ENCODE measurements at regions not wholly inside any gene's neighbourhood (a gene's known extent, or its start where the extent isn't known, plus 50 kb on each side); places are given as distances from the start of the nearest gene placed in this dataset.

DNA sequence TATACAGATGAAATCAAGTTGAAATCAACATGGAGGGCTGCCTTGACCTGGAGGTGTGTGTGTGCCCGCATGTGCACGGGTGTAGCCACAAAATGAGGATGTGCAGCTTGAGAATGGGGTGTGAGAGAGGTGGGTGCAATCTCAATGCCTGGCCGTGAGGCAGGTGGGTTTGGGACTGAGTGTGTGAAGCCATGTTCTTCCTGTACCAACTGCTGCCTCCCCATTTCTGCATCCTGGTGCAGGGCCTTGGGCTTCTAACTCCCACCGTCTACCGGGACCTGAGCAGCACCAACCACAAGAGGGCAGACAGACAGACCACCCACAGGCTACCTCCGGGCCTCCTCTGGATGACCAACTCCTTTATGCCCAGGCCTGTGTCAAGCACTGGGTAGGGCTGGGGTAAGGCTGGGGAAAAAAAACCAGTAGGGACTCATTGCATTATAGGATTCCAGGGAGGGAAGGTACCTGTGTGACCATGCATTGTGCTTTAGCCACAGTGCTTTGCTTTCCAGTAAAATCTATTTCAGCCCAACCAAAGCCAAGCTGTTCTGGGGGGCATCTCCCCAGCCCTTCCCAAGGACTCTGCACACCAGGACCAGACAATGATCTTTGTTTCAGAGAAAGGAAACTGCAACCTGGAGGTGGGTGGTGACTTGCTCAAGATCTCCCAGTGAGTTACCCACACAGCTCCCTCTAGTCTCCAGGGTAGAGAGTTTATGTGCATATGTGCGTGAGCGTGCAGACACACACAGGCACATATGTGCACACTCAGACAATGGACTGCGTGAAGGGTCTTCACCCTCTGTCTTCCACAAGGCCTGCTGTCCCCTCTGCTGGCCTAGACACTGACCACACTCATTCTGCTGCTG is 162.2 kb upstream of the TLE3 start:
- no peaks in the 10 kb centered on the region for H3K36me3 ChIP-seq
- H3K27ac ChIP-seq = no peak overlapping the region
- no peak overlapping the region for H3K4me3 ChIP-seq
- H3K27me3 ChIP-seq = no peaks in the 10 kb centered on the region
- no peak for TF ChIP-seq POLR2A (IDR thresholded peaks at IDR 0.05)
- TF ChIP-seq CTCF (IDR thresholded peaks at IDR 0.05) = peak in 1 of 4 experiments; percentile 12
- no peak for DNase-seq
- intact Hi-C loops (cut with DNase I; ENCODE audit: low total_unique reads) = no loop called here
- no peaks in the 10 kb centered on the region for H3K9me3 ChIP-seq
- H3K4me1 ChIP-seq = peaks cover 7% of the 10 kb centered on the region in 2 donors

DNA sequence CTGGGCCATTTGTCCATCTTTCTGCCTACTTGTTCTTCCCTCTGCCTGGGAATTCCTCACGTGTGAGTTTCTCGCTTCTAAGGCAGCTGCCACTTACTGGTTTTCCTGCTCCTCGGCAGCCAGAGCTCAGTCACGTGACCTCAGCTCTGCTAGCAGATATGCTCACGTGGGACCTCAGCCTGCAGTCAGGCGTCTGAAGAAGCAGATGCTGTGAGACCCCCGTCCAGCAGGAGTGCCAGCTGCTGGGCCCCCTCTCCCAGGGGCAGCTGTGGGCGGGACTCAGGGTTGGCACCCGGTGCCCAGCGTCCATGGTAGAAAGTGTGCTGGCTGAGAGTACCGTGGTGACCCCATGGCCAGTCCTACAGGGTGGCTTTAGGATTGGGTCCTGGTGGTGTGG is 161.3 kb upstream of the TLE3 start:
- no peaks in the 10 kb centered on the region for H3K9me3 ChIP-seq
- DNase-seq = peak in 1 of 2 donors; percentile 65
- no peak overlapping the region for H3K4me3 ChIP-seq
- no peaks in the 10 kb centered on the region for H3K27me3 ChIP-seq
- no peak overlapping the region for H3K27ac ChIP-seq
- intact Hi-C loops (cut with DNase I; ENCODE audit: low total_unique reads) = no loop called here
- no peaks in the 10 kb centered on the region for H3K36me3 ChIP-seq
- H3K4me1 ChIP-seq = no peaks in the 10 kb centered on the region
- TF ChIP-seq POLR2A (IDR thresholded peaks at IDR 0.05) = no peak
- no peak for TF ChIP-seq CTCF (IDR thresholded peaks at IDR 0.05)

- intact Hi-C loops (cut with DNase I; ENCODE audit: low total_unique reads) = no loop called here
- Histone ChIP-seq H3K27ac (no peak overlapping the region), H3K9me3 (no peaks in the 10 kb centered on the region), H3K36me3 (no peaks in the 10 kb centered on the region), H3K27me3 (no peaks in the 10 kb centered on the region), H3K4me1 (no peaks in the 10 kb centered on the region), H3K4me3 (no peak overlapping the region)
- TF ChIP-seq CTCF (IDR thresholded peaks at IDR 0.05) (no peak), POLR2A (IDR thresholded peaks at IDR 0.05) (no peak)
- no peak for DNase-seq
Observed at GRCh38 chr15:70258369-70259027, 160.8 kb upstream of the TLE3 start.

GRCh38 chr15:70257573-70258248 is 160.0 kb upstream of the TLE3 start:
- no peak for DNase-seq
- Histone ChIP-seq H3K36me3 (no peaks in the 10 kb centered on the region), H3K27ac (no peak overlapping the region), H3K27me3 (no peaks in the 10 kb centered on the region), H3K4me1 (no peaks in the 10 kb centered on the region), H3K4me3 (no peak overlapping the region), H3K9me3 (no peaks in the 10 kb centered on the region)
- TF ChIP-seq POLR2A (IDR thresholded peaks at IDR 0.05) (no peak), CTCF (IDR thresholded peaks at IDR 0.05) (no peak)
- intact Hi-C loops (cut with DNase I; ENCODE audit: low total_unique reads) = no loop called here

- DNase-seq = no peak
- Histone ChIP-seq H3K4me1 (no peaks in the 10 kb centered on the region), H3K9me3 (no peaks in the 10 kb centered on the region), H3K27ac (no peak overlapping the region), H3K4me3 (no peak overlapping the region), H3K27me3 (no peaks in the 10 kb centered on the region), H3K36me3 (no peaks in the 10 kb centered on the region)
- intact Hi-C loops (cut with DNase I; ENCODE audit: low total_unique reads) = no loop called here
- TF ChIP-seq CTCF (IDR thresholded peaks at IDR 0.05) = no peak
- TF ChIP-seq POLR2A (IDR thresholded peaks at IDR 0.05) = no peak
Observed at GRCh38 chr15:70257047-70257446, 159.3 kb upstream of the TLE3 start.
